ENCODE measurements at regions not wholly inside any gene's neighbourhood (a gene's known extent, or its start where the extent isn't known, plus 50 kb on each side); places are given as distances from the start of the nearest gene placed in this dataset.

GRCh38 chr6:8574749-8575468 lies 139.6 kb upstream of the SLC35B3 start:
- TF ChIP-seq FOXM1 (IDR thresholded peaks at IDR 0.05; ENCODE audit: borderline replicate concordance, low read depth) (no peak), TCF12 (IDR thresholded peaks at IDR 0.05; ENCODE audit: low read depth) (no peak), TAF1 (IDR thresholded peaks at IDR 0.05; ENCODE audit: low read depth) (no peak), TEAD4 (IDR thresholded peaks at IDR 0.05) (no peak), USF1 (IDR thresholded peaks at IDR 0.05) (no peak), CREB1 (IDR thresholded peaks at IDR 0.05; ENCODE audit: low read depth) (no peak), REST (IDR thresholded peaks at IDR 0.05; ENCODE audit: low read depth) (no peak), EP300 (IDR thresholded peaks at IDR 0.05; ENCODE audit: borderline replicate concordance) (no peak), MAX (IDR thresholded peaks at IDR 0.05) (no peak), YY1 (IDR thresholded peaks at IDR 0.05; ENCODE audit: low read depth) (no peak), CEBPB (IDR thresholded peaks at IDR 0.05) (no peak), EGR1 (IDR thresholded peaks at IDR 0.05) (no peak), NFIC (IDR thresholded peaks at IDR 0.05) (no peak), ZBTB7A (IDR thresholded peaks at IDR 0.05; ENCODE audit: low read depth) (no peak), RAD21 (IDR thresholded peaks at IDR 0.05; ENCODE audit: low read depth) (no peak)

- no peak for TF ChIP-seq EGR1 (IDR thresholded peaks at IDR 0.05)
- no peak for TF ChIP-seq ZBTB7A (IDR thresholded peaks at IDR 0.05; ENCODE audit: low read depth)
- TF ChIP-seq TAF1 (IDR thresholded peaks at IDR 0.05; ENCODE audit: low read depth) = no peak
- TF ChIP-seq MAX (IDR thresholded peaks at IDR 0.05) = no peak
- TF ChIP-seq USF1 (IDR thresholded peaks at IDR 0.05) = no peak
- TF ChIP-seq TCF12 (IDR thresholded peaks at IDR 0.05; ENCODE audit: low read depth) = no peak
Observed at GRCh38 chr6:8574311-8574710, 139.0 kb upstream of the SLC35B3 start.

- TF ChIP-seq TEAD4 (IDR thresholded peaks at IDR 0.05) = no peak
- no peak for TF ChIP-seq NFIC (IDR thresholded peaks at IDR 0.05)
- no peak for TF ChIP-seq MAX (IDR thresholded peaks at IDR 0.05)
- no peak for TF ChIP-seq CEBPB (IDR thresholded peaks at IDR 0.05)
- TF ChIP-seq YY1 (IDR thresholded peaks at IDR 0.05; ENCODE audit: low read depth) = no peak
- TF ChIP-seq TAF1 (IDR thresholded peaks at IDR 0.05; ENCODE audit: low read depth) = no peak
- no peak for TF ChIP-seq EP300 (IDR thresholded peaks at IDR 0.05; ENCODE audit: borderline replicate concordance)
- no peak for TF ChIP-seq ZBTB7A (IDR thresholded peaks at IDR 0.05; ENCODE audit: low read depth)
- no peak for TF ChIP-seq CREB1 (IDR thresholded peaks at IDR 0.05; ENCODE audit: low read depth)
- no peak for TF ChIP-seq USF1 (IDR thresholded peaks at IDR 0.05)
- TF ChIP-seq RAD21 (IDR thresholded peaks at IDR 0.05; ENCODE audit: low read depth) = no peak
- TF ChIP-seq EGR1 (IDR thresholded peaks at IDR 0.05) = no peak
- TF ChIP-seq REST (IDR thresholded peaks at IDR 0.05; ENCODE audit: low read depth) = no peak
- no peak for TF ChIP-seq FOXM1 (IDR thresholded peaks at IDR 0.05; ENCODE audit: borderline replicate concordance, low read depth)
- no peak for TF ChIP-seq TCF12 (IDR thresholded peaks at IDR 0.05; ENCODE audit: low read depth)
Observed at GRCh38 chr6:8570256-8570920, 135.0 kb upstream of the SLC35B3 start.

GRCh38 chr6:8562125-8562524 lies 126.8 kb upstream of the SLC35B3 start:
- TF ChIP-seq EP300 (IDR thresholded peaks at IDR 0.05; ENCODE audit: borderline replicate concordance) (no peak), RAD21 (IDR thresholded peaks at IDR 0.05; ENCODE audit: low read depth) (no peak), ZBTB7A (IDR thresholded peaks at IDR 0.05; ENCODE audit: low read depth) (no peak), MAX (IDR thresholded peaks at IDR 0.05) (no peak), CREB1 (IDR thresholded peaks at IDR 0.05; ENCODE audit: low read depth) (no peak), YY1 (IDR thresholded peaks at IDR 0.05; ENCODE audit: low read depth) (no peak), REST (IDR thresholded peaks at IDR 0.05; ENCODE audit: low read depth) (no peak), FOXM1 (IDR thresholded peaks at IDR 0.05; ENCODE audit: borderline replicate concordance, low read depth) (no peak), NFIC (IDR thresholded peaks at IDR 0.05) (no peak)

Measured in Ishikawa (cell line).